ENCODE measurements at regions not wholly inside any gene's neighbourhood (a gene's known extent, or its start where the extent isn't known, plus 50 kb on each side); places are given as distances from the start of the nearest gene placed in this dataset.

DNA sequence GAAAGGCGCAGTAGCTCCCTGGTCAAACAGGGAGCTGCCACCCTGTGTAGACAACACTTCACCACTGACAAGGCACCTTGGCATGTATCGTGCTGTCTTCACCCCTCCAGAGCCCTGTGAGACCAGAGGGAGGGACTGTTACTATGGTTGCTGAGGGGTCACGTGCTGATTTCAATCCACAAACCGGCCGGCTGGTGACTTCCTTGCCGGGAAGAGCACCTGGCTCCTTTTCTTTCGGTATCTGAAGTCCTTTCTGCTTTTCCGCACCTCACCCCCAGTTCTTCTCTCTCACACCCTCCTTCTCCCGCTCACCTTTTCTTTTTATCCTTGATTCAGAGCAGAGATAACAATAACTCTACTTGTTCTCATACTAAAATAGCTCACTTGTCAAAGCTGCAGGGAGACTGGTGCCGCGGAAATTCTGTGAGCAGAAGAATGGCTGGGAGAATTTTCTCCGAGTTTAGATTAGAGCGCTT, 327.2 kb downstream of the ZSWIM6 start:
- no peak for TF ChIP-seq EZH2 (IDR thresholded peaks at IDR 0.05; ENCODE audit: low read depth)
- TF ChIP-seq, protein P1, sequence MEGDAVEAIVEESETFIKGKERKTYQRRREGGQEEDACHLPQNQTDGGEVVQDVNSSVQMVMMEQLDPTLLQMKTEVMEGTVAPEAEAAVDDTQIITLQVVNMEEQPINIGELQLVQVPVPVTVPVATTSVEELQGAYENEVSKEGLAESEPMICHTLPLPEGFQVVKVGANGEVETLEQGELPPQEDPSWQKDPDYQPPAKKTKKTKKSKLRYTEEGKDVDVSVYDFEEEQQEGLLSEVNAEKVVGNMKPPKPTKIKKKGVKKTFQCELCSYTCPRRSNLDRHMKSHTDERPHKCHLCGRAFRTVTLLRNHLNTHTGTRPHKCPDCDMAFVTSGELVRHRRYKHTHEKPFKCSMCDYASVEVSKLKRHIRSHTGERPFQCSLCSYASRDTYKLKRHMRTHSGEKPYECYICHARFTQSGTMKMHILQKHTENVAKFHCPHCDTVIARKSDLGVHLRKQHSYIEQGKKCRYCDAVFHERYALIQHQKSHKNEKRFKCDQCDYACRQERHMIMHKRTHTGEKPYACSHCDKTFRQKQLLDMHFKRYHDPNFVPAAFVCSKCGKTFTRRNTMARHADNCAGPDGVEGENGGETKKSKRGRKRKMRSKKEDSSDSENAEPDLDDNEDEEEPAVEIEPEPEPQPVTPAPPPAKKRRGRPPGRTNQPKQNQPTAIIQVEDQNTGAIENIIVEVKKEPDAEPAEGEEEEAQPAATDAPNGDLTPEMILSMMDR (conservative IDR thresholded peaks at IDR 0.05): no peak
